Activated gamma-delta T cell treated with Interleukin-2 at 50 U/mL for 16 hours (primary cell): ENCODE measurements at regions not wholly inside any gene's neighbourhood (a gene's known extent, or its start where the extent isn't known, plus 50 kb on each side); places are given as distances from the start of the nearest gene placed in this dataset.
"Not testable (repeated sequence)": the region's sequence is repeated elsewhere in the genome, so short reads cannot be mapped to it uniquely, and the experiment has no call there.

Experiments used
- DNase-seq: peaks from one replicate; pipeline ENCODE4 v3.0.0-alpha.2; 2020

DNA sequence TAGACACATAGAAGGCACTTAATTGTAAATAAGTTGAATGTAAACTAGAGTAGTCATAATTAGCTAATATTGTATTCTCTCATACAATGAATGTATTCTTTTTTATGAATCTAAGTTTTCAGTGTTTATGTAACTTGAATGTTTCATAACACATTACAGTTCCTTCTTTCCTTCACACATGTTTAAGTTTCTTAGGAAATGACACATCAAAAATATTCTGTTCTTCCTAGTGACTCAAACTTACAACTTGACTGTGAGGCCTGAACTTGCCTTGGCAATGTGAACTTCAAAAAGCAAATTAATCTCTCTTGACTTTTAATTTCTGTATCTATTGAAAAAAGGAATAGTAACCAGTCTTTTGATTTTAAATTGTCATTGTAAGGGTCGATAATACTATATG is 700.1 kb downstream of the KCNT2 start:
- no peak for DNase-seq

- no peak for DNase-seq
Measured at GRCh38 chr1:195903203-195903602, 705.0 kb downstream of the KCNT2 start.

GRCh38 chr1:195902779-195903178 is 705.5 kb downstream of the KCNT2 start:
- DNase-seq, result no peak

DNA sequence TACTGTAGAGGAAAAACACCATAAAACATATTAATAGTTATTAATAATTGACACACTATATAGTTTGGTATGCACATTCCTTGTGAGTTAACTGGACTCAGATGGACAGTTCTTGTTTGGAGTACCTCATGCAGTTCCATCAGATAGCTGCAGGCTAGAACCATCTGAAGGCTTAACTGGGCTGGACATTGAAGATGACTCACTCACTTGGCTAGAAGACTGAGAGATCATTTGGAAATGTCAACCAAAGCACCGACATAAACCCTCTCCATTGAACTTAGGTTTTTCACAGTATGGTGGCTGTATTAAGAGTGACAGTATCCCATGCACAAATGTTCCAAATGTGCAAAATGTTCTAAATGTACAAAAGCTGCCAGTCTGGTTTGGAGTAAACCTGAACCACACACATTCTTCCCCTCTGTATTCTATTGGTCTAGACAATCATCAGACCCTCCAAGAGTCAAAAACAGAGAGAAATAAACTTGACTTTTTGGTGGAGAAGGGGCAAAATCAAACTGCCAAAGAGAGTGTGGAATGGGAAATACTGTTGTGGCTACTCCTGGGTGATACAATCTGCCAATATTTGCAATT is 708.4 kb downstream of the KCNT2 start:
- no peak for DNase-seq

- DNase-seq, result no peak
Measured at GRCh38 chr1:195898924-195899323, 709.3 kb downstream of the KCNT2 start.

GRCh38 chr1:195898373-195898772 is 709.9 kb downstream of the KCNT2 start:
- DNase-seq, result no peak

GRCh38 chr1:195897076-195897475 is 711.2 kb downstream of the KCNT2 start:
- no peak for DNase-seq

DNA sequence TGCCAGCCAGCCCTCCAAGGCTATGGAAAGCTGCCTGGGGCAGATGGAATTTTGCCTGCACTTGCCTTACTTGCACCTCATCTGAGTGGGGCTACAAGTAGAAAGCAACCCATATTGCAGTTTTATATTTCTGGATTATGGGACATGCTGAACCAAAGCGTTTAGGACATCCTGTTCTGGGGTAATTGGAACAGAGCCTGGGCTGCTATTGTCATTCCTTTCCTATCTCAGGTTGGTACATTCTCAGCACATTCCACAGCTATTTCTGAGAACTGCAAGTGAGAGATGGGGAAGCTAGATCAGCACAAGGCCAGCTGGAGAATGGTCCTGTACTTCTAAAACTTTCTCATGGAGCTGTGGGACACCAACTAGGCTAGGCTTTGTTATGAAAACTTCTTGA is 713.8 kb downstream of the KCNT2 start:
- DNase-seq, result no peak

- no peak for DNase-seq
Measured at GRCh38 chr1:195886000-195886399, 722.2 kb downstream of the KCNT2 start.

DNA sequence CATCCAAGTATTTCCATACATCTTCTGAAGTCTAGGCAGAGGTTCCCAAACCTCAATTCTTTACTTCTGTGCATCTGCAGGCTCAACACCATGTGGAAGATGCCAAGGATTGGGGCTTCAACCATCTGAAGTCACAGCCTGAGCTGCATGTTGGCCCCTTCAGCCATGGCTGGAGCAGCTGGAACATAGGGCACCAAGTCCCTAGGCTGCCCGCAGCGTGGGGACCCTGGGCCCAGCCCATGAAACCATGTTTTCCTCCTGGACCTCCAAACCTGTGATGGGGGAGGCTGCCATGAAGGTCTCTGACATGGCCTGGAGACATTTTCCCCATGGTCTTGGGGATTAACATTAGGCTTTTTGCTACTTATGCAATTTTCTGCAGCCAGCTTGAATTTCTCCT is 729.8 kb downstream of the KCNT2 start:
- no peak for DNase-seq

GRCh38 chr1:195876792-195877191 is 731.4 kb downstream of the KCNT2 start:
- no peak for DNase-seq

GRCh38 chr1:195872376-195872775 is 735.9 kb downstream of the KCNT2 start:
- no peak for DNase-seq

DNA sequence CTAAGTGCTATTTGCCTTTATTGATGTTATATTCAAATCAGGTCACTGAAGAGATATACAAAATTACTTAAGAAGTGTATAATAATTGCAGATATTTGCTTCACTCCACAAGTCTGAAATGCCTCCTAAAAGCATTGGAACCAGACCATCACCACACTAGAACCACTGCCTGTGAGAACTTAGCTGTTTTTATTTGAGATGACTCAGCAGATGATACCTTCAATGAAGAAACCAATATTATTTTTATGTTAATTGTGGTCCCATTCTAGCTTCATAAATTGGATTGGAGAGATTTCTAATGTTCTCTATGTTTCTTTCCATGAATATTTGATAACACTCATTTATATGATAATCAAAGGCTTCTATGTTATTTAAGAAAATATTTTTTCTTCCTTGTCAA is 740.6 kb downstream of the KCNT2 start:
- DNase-seq, result no peak

- DNase-seq, result no peak
Measured at GRCh38 chr1:195866781-195867222, 741.4 kb downstream of the KCNT2 start.

DNA sequence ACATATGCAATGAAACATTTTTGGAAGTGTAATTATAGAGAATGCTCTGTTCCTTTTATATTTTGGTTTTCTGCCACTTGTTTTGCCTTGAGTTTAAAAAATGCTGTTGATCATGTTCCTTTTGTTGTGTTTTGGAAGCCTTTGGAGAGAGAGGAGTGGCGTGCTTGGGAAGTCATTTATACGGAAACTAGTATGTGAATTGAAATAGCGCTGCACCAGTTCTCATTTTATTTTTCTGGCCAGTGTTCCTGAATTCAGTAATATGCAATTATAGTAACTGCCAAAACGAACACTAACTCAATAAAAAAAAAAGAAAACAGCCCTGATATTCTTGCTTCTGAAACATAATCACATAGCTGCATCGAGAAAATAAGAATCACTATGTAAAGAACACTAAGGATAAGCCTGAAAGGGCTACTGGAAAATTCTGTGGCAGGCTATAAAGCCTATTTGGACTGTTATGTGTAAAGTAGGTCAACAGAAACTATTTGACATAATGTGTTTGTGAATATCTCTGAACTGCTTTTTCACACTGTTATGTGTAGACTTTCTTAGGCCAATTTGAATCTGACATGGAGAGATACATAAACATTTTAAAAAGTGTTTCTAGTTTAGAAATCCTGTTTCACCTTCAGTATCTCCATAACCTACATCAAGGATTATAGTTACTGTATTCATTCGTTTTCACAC is 742.0 kb downstream of the KCNT2 start:
- DNase-seq, result no peak

DNA sequence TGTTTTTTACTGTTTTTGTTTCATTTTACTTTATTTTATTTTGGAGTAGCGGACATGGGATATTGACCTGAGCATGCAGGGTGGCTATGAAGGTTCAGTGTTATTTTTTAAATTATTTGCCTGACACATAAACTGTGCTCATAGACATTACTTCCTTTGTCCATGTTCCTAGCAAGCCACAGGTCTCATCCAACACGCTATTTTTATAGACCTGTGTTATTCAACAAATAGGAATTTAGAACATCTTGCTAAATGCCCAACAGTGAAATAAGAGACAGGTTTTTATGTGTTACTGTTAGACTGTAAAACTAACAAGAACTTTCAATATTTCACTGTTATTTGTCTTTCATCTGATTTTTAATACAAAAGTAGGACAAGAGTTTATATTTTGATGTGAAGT is 756.4 kb downstream of the KCNT2 start:
- DNase-seq, result no peak

DNA sequence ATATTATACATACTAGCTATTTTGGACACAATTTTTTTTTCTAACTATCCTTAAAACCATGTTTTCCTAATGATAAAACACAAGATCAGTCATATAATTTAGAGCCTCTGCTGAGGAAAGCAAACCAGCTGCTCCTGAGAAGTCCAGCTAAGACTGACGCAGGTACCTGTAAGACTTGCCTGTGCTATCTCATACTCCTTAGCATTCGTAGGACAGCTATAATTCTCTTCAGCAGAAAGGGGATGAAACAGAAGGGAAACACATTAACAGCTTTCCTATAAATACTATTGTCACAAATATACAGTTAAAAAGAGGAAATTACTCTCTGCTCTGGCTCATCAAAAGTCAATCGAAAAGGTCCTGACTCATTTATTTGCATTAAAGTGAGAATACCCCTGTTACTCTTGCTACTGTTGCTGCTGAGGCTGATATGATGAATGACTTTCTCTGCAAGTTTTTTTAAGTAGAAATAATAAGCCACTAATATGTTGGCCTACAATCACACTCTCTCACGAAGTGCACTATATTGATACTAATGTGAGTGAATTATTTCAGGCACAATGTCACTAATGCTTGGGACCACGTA is 757.1 kb downstream of the KCNT2 start:
- DNase-seq, result no peak

- no peak for DNase-seq
Measured at GRCh38 chr1:195849180-195849579, 759.1 kb downstream of the KCNT2 start.

GRCh38 chr1:195847957-195848875 is 760.0 kb downstream of the KCNT2 start:
- not testable (repeated sequence) for DNase-seq

DNA sequence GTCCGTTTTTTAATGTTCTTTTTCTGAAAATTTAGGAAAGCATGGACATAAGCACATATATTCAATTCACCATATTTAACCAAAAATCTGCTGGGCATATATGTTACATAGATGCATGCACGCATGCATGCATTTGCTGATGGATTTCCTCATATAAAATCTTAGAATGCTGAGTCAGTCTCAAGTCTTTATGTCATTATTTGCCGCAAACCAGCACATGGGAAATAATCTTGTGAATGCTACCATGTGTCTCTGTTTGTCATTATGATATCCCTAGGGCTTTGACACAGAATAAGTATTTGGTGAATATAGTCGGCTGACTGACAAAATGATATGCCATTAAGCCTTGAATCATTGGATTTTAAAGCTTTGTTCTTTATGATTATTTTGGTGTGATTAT is 776.5 kb downstream of the KCNT2 start:
- no peak for DNase-seq

DNA sequence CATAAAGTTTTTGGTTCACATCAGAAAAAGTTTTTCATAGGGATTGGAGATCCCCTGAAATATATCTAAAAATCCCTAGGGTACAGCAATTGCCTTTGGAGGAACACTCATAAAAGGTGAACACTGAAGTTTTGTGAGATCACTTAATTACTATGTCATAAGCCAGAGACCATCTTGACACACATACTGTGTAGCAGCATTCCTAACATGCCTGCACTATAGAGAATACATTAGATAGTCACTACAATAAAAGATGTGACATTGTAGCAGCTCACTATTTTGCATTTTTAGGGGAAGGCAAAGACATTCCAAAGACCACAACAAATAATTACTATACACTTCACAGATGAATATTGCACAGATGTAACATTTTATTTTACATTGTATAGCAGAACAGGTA is 779.9 kb downstream of the KCNT2 start:
- no peak for DNase-seq

DNA sequence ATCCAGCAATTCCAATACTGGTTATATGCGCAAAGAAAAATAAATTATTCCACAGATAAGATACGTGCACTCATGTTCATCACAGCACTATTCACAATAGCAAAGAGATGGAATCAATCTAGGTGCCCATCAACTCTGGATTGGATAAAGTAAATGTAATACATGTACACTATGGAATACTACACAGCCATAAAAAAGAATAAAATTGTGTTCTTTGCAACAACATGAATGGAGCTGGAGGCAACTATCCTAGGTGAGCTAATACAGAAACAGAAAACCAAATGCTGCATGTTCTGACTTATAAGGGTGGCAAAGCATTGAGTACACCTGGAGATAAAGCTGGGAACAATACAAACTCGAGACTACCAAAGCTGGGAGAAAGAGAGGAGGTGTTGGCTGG is 787.3 kb downstream of the KCNT2 start:
- DNase-seq, result no peak

DNA sequence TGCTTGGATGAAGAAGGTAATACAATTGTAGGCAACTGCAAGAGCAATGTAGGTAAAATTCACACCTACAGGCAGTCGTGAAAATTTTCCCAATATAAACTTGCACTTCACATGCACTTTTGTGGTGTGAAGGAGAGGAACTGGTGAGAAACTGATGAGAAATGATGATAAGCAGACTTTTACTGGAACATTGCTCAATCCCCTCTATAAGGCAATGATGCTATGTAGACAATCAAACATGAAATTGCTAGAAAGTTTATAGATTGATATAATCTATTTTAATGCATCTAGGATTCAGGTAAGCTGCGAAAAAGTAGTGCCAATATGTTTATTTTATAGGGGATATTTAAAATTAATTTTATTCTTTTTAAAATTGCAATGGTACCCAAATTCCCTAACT is 802.2 kb downstream of the KCNT2 start:
- DNase-seq, result no peak

- no peak for DNase-seq
Measured at GRCh38 chr1:195804547-195804946, 803.7 kb downstream of the KCNT2 start.
